CD8-positive, alpha-beta memory T cell (primary cell): ENCODE measurements at regions not wholly inside any gene's neighbourhood (a gene's known extent, or its start where the extent isn't known, plus 50 kb on each side); places are given as distances from the start of the nearest gene placed in this dataset.

Source experiments
- CTCF ChIA-PET: fragments of 350-600 bp; sonication (Branson Sonifier 250); formaldehyde crosslinking; loops from one replicate; lab custom pipeline; 2021; ENCODE audit warnings: antibody characterized with exemption; lab: Charles Lee
- POLR2A ChIA-PET: fragments of 350-600 bp; sonication (Branson Sonifier 250); formaldehyde crosslinking; loops from one replicate; lab custom pipeline; 2021; ENCODE audit warnings: antibody characterized with exemption; lab: Charles Lee
- DNase-seq, 5 donors: peaks; one replicate each; pipeline versions ENCODE4 v3.0.0 to v3.0.0-alpha.2; 2020 to 2022; ENCODE audit warnings: mixed read lengths in 1 of 5
- H3K27ac ChIP-seq: one replicate; pipeline ENCODE4 v1.7.0; 2013; ENCODE audit warnings: low read depth, mild to moderate bottlenecking, low read length, moderate library complexity
- H3K27me3 ChIP-seq: 2 replicates; pipeline ENCODE4 v1.7.0; 2013; ENCODE audit warnings: low read length, mild to moderate bottlenecking; ENCODE audit not compliant: insufficient read depth, poor library complexity, severe bottlenecking
- H3K36me3 ChIP-seq: 2 replicates; pipeline ENCODE4 v1.7.0; 2013; ENCODE audit warnings: mild to moderate bottlenecking, low read length, moderate library complexity; ENCODE audit not compliant: insufficient read depth
- H3K4me1 ChIP-seq: 2 replicates; pipeline ENCODE4 v1.7.0; 2013; ENCODE audit warnings: mild to moderate bottlenecking, low read length, moderate library complexity; ENCODE audit not compliant: insufficient read depth
- H3K4me3 ChIP-seq: 2 replicates; pipeline ENCODE4 v1.7.0; 2013; ENCODE audit warnings: mild to moderate bottlenecking, low read length
- H3K9me3 ChIP-seq: 2 replicates; pipeline ENCODE4 v1.7.0; 2013; ENCODE audit warnings: mild to moderate bottlenecking, low read length
- H3K27ac Mint-ChIP-seq, 8 donors: one replicate each; pipeline ENCODE4 v1.8.0; 2020 to 2021; ENCODE audit warnings: mixed read lengths in 8 of 8, mild to moderate bottlenecking in 6 of 8, inconsistent platforms in 3 of 8, moderate library complexity in 3 of 8
- H3K27me3 Mint-ChIP-seq, 2 donors: one replicate each; pipeline ENCODE4 v1.8.0; 2020 to 2021; ENCODE audit warnings: mixed read lengths in 2 of 2, mild to moderate bottlenecking in 1 of 2, moderate library complexity in 1 of 2
- H3K36me3 Mint-ChIP-seq, 3 donors: one replicate each; pipeline ENCODE4 v1.8.0; 2020 to 2021; ENCODE audit warnings: mixed read lengths in 3 of 3, inconsistent platforms in 1 of 3, mild to moderate bottlenecking in 1 of 3
- H3K4me1 Mint-ChIP-seq, 3 donors: one replicate each; pipeline ENCODE4 v1.8.0; 2020 to 2021; ENCODE audit warnings: mixed read lengths in 3 of 3, inconsistent platforms in 1 of 3, mild to moderate bottlenecking in 1 of 3
- H3K4me3 Mint-ChIP-seq, 7 donors: one replicate each; pipeline ENCODE4 v1.8.0; 2020 to 2021; ENCODE audit warnings: mixed read lengths in 7 of 7, mild to moderate bottlenecking in 6 of 7, moderate library complexity in 4 of 7, inconsistent platforms in 2 of 7
- H3K9me3 Mint-ChIP-seq, 5 donors: one replicate each; pipeline ENCODE4 v1.8.0; 2020 to 2022; ENCODE audit warnings: mixed read lengths in 5 of 5, mild to moderate bottlenecking in 3 of 5, moderate library complexity in 2 of 5, inconsistent platforms in 1 of 5

DNA sequence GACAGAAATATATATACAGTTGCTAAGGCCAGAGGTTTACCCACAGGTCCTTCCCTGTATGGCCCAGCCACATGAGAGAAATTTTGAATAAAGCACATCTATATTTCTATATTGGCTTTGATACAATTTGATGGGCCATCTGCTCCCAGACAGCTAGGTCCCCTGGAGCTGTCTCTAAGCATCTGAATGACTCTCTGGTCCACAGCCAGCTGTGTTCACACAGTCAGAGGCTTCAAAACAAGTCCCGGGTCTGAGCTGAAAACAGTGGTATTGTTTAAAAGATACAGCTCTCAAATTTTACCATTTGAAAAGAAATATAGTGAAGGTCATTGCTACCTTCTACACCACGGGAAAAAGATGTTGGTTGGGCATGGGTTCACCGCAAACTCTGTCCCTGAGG is 161.1 kb downstream of the SLC35B3 start:
- no peak for DNase-seq
- Histone ChIP-seq H3K4me1 (no peaks in the 10 kb centered on the region), H3K27ac (no peak overlapping the region), H3K36me3 (no peaks in the 10 kb centered on the region), H3K4me3 (no peak overlapping the region), H3K9me3 (no peaks in the 10 kb centered on the region), H3K27me3 (no peaks in the 10 kb centered on the region)
- Mint-ChIP-seq H3K36me3 (no peaks in the 10 kb centered on the region), H3K27me3 (peaks cover 0 to 7% of the 10 kb centered on the region in 2 donors), H3K9me3 (peaks cover 0 to 2% (median 0%) of the 10 kb centered on the region in 5 donors), H3K4me3 (no peak overlapping the region), H3K4me1 (peaks cover 0 to 7% (median 0%) of the 10 kb centered on the region in 3 donors), H3K27ac (no peak overlapping the region)
- POLR2A ChIA-PET, result no interaction called here
- CTCF ChIA-PET, result no interaction called here

DNA sequence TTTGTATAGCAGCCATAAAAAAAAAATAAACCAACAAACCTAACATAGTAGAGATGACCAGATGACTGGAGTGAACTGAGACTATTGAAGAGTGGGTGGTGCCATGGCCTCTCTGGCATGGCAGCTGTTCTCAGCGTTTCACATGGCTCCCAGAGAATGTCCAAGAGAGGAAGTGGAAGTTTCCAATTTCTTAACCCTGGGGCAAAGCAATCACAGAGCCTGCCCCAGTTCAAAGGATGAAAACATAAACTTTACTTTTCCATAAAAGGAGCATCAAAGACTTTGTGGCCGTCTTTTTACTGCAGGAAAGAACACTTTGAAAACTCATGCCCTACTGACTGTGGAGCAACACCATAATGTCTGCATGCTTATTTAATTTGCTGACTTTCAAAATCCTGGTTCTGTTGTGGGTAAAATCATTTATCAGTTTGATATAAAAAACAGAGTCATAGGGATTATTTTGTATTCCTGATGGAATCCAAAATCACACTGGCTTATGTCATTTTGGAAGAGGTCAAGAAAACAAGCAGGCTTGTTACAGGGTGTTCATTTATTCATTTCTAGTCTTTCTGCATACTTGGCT is 165.4 kb downstream of the SLC35B3 start:
- peaks cover 6 to 10% of the 10 kb centered on the region in 2 donors for H3K27me3 Mint-ChIP-seq
- no peaks in the 10 kb centered on the region for H3K27me3 ChIP-seq
- H3K4me1 ChIP-seq, result no peaks in the 10 kb centered on the region
- POLR2A ChIA-PET, result no interaction called here
- no peak overlapping the region for H3K27ac ChIP-seq
- CTCF ChIA-PET, result no interaction called here
- H3K4me3 ChIP-seq, result no peak overlapping the region
- no peak for DNase-seq
- H3K9me3 Mint-ChIP-seq, result peaks cover 0 to 4% (median 0%) of the 10 kb centered on the region in 5 donors
- H3K27ac Mint-ChIP-seq, result no peak overlapping the region
- no peaks in the 10 kb centered on the region for H3K9me3 ChIP-seq
- no peaks in the 10 kb centered on the region for H3K4me1 Mint-ChIP-seq
- H3K36me3 Mint-ChIP-seq, result peaks cover 0 to 4% (median 0%) of the 10 kb centered on the region in 3 donors
- no peak overlapping the region for H3K4me3 Mint-ChIP-seq
- H3K36me3 ChIP-seq, result no peaks in the 10 kb centered on the region

DNA sequence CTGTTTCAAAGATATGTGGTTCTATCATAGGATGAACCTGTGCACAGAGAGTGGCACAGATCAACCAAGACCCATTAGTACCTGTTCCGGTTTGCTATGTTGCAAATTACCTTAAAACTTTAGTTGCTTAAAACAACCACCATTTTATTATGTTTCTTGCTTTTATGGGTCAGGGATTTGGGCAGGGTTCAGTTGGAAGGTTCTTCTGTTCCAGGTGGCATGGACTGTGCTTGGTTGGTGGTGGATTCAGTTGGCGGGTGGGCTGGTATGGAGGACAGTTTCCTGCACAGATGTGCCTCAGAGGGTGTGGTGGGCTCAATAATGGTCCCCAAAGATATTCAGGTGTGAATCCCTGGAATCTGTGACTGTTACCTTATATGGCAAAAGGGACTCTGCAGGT is 166.3 kb downstream of the SLC35B3 start:
- Histone ChIP-seq H3K27me3 (no peaks in the 10 kb centered on the region), H3K36me3 (no peaks in the 10 kb centered on the region), H3K27ac (no peak overlapping the region), H3K4me3 (no peak overlapping the region), H3K9me3 (no peaks in the 10 kb centered on the region), H3K4me1 (no peaks in the 10 kb centered on the region)
- no peaks in the 10 kb centered on the region for H3K4me1 Mint-ChIP-seq
- peaks cover 8 to 10% of the 10 kb centered on the region in 2 donors for H3K27me3 Mint-ChIP-seq
- H3K9me3 Mint-ChIP-seq, result peaks cover 0 to 4% (median 0%) of the 10 kb centered on the region in 5 donors
- no peak overlapping the region for H3K4me3 Mint-ChIP-seq
- H3K36me3 Mint-ChIP-seq, result peaks cover 0 to 4% (median 0%) of the 10 kb centered on the region in 3 donors
- no peak for DNase-seq
- POLR2A ChIA-PET, result no interaction called here
- H3K27ac Mint-ChIP-seq, result no peak overlapping the region
- CTCF ChIA-PET, result no interaction called here

DNA sequence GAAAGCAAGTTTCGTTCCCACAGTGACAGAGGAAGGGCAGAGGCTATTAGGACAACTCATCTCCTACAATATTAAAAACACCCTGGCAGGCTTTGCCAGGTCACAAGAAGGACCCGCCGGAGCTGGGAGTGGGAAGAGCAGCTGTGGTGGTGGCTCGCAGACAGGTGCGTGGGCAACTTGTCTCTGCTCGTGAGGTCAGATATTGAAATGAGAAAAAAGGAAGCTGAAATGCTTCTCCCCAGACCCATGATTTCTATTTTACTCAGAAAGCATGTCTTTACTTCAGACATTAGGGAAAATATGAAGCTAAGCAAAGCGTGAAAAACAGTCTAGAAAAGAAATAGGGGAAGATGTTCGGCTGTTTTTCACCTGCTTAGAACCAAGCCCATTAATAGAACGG is 166.3 kb upstream of the EEF1E1 start:
- no peaks in the 10 kb centered on the region for H3K4me1 Mint-ChIP-seq
- Histone ChIP-seq H3K27me3 (no peaks in the 10 kb centered on the region), H3K36me3 (no peaks in the 10 kb centered on the region), H3K4me1 (no peaks in the 10 kb centered on the region), H3K4me3 (no peak overlapping the region), H3K27ac (no peak overlapping the region), H3K9me3 (no peaks in the 10 kb centered on the region)
- H3K27me3 Mint-ChIP-seq, result peaks cover 8 to 10% of the 10 kb centered on the region in 2 donors
- H3K4me3 Mint-ChIP-seq, result no peak overlapping the region
- POLR2A ChIA-PET, result no interaction called here
- CTCF ChIA-PET, result no interaction called here
- peaks cover 0 to 4% (median 0%) of the 10 kb centered on the region in 5 donors for H3K9me3 Mint-ChIP-seq
- peak overlapping the region in 1 of 8 donors; percentile 30 for H3K27ac Mint-ChIP-seq
- peaks cover 0 to 4% (median 0%) of the 10 kb centered on the region in 3 donors for H3K36me3 Mint-ChIP-seq
- no peak for DNase-seq

DNA sequence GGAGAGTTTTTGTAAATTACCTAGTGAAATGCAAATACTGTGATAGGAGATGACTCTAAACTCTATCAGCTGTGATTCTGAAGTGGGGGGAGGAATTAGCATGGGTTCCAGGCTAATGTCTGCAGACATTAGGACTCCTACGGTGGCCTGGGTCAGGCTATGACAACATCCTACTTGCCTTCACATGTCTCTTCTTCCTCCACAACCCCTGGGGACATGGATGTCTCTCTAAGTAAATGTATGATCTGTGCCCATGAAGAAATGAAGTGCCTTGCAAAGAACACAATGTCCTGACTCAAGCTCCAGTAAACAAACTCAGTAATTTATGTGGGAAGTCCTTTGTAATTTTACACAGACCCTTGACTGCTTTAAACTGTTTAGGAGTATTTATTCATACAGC is 165.8 kb upstream of the EEF1E1 start:
- H3K4me1 Mint-ChIP-seq, result no peaks in the 10 kb centered on the region
- peaks cover 8 to 10% of the 10 kb centered on the region in 2 donors for H3K27me3 Mint-ChIP-seq
- Histone ChIP-seq H3K27me3 (no peaks in the 10 kb centered on the region), H3K4me1 (no peaks in the 10 kb centered on the region), H3K9me3 (no peaks in the 10 kb centered on the region), H3K36me3 (no peaks in the 10 kb centered on the region), H3K27ac (no peak overlapping the region), H3K4me3 (no peak overlapping the region)
- H3K27ac Mint-ChIP-seq, result no peak overlapping the region
- POLR2A ChIA-PET, result no interaction called here
- H3K9me3 Mint-ChIP-seq, result peaks cover 0 to 4% (median 0%) of the 10 kb centered on the region in 5 donors
- CTCF ChIA-PET, result no interaction called here
- H3K36me3 Mint-ChIP-seq, result peaks cover 0 to 4% (median 0%) of the 10 kb centered on the region in 3 donors
- no peak for DNase-seq
- H3K4me3 Mint-ChIP-seq, result no peak overlapping the region

DNA sequence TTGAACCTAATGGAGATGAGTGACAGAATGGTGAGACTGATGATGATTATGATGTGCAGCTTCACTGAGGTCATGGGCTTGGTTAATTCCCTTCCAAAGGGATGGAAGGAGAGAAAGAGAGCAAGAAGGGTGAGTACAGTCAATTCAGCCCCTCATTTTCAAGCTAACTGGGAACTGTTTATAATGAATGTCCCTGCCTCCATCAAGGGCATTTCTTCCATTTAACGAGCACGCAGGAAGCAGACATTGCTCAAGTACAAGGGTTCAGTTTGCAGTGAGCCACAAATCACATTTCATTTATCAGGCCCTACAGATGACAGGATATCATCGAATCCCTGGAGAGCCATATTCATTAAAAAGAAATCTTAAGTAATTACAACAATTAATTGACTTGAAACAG is 158.3 kb upstream of the EEF1E1 start:
- Histone ChIP-seq H3K4me3 (no peak overlapping the region), H3K9me3 (no peaks in the 10 kb centered on the region), H3K36me3 (no peaks in the 10 kb centered on the region), H3K4me1 (no peaks in the 10 kb centered on the region), H3K27ac (no peak overlapping the region), H3K27me3 (no peaks in the 10 kb centered on the region)
- peaks cover 0 to 3% (median 0%) of the 10 kb centered on the region in 5 donors for H3K9me3 Mint-ChIP-seq
- DNase-seq, result no peak
- H3K27ac Mint-ChIP-seq, result no peak overlapping the region
- ChIA-PET CTCF (no interaction called here), POLR2A (no interaction called here)
- H3K36me3 Mint-ChIP-seq, result peaks cover 0 to under 1% (median 0%) of the 10 kb centered on the region in 3 donors
- H3K27me3 Mint-ChIP-seq, result peaks cover 2% of the 10 kb centered on the region in 2 donors
- no peak overlapping the region for H3K4me3 Mint-ChIP-seq
- no peaks in the 10 kb centered on the region for H3K4me1 Mint-ChIP-seq

DNA sequence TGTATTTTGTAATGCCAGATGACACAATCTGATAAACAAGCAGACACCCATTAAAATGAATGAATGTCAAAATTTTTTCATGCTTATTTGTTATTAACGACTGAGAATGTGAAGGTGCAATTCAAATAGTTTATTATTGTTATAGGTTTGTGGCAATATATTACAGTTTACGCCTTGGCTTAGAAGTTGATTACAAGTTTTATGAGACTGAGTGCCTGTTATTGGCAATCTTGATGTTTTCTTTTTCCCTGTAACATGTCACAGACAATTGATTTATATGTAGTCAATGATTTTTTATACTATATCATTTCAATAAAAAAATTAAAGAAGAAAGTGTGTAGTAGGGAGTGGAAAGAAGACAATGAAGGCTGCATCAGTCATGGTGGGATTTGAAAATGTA is 144.1 kb upstream of the EEF1E1 start:
- ChIA-PET CTCF (no interaction called here), POLR2A (no interaction called here)
- peaks cover 10 to 22% of the 10 kb centered on the region in 2 donors for H3K27me3 Mint-ChIP-seq
- no peaks in the 10 kb centered on the region for H3K9me3 ChIP-seq
- no peaks in the 10 kb centered on the region for H3K4me1 ChIP-seq
- peaks cover 0 to 2% (median 0%) of the 10 kb centered on the region in 5 donors for H3K9me3 Mint-ChIP-seq
- DNase-seq, result no peak
- no peak overlapping the region for H3K27ac ChIP-seq
- no peaks in the 10 kb centered on the region for H3K27me3 ChIP-seq
- H3K4me1 Mint-ChIP-seq, result no peaks in the 10 kb centered on the region
- H3K36me3 Mint-ChIP-seq, result no peaks in the 10 kb centered on the region
- H3K36me3 ChIP-seq, result no peaks in the 10 kb centered on the region
- H3K27ac Mint-ChIP-seq, result no peak overlapping the region
- no peak overlapping the region for H3K4me3 ChIP-seq
- no peak overlapping the region for H3K4me3 Mint-ChIP-seq

DNA sequence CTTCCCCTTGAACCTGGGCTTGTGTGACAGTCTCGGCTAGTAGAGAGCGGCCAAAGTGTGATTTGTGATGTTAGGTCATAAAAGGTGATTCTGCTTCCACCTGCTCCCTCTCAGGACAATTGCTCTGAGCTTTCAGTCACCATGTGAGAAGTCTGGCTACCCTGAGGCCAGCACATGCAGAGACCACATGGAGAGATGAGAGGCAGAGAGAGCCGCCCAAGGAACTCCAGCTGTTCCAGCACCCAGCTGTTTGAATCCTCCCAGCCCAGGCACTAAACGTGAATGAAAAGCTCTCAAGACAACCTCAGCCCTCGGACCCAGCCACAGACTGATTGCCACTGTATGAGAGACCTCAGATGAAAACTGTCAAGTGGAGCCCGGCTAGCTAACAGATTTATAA is 143.4 kb upstream of the EEF1E1 start:
- Histone ChIP-seq H3K27me3 (no peaks in the 10 kb centered on the region), H3K4me1 (no peaks in the 10 kb centered on the region), H3K4me3 (no peak overlapping the region), H3K27ac (no peak overlapping the region), H3K9me3 (no peaks in the 10 kb centered on the region), H3K36me3 (no peaks in the 10 kb centered on the region)
- Mint-ChIP-seq H3K4me1 (no peaks in the 10 kb centered on the region), H3K27me3 (peaks cover 10 to 22% of the 10 kb centered on the region in 2 donors), H3K4me3 (no peak overlapping the region), H3K9me3 (no peaks in the 10 kb centered on the region), H3K36me3 (no peaks in the 10 kb centered on the region), H3K27ac (no peak overlapping the region)
- DNase-seq, result no peak
- ChIA-PET POLR2A (no interaction called here), CTCF (no interaction called here)
